ENCODE measurements at regions not wholly inside any gene's neighbourhood (a gene's known extent, or its start where the extent isn't known, plus 50 kb on each side); places are given as distances from the start of the nearest gene placed in this dataset. TPM values are rescaled to one million over a fixed set of nuclear protein-coding genes. Genes with fewer than 3 reads are reported as not detected.

GRCh38 chr22:25514436-25515180 lies 49.9 kb upstream of the GRK3 start:
- no peaks in the 10 kb centered on the region for H3K4me1 ChIP-seq (ENCODE audit: insufficient read depth, low read length, poor library complexity, severe bottlenecking)
- POLR2A ChIA-PET = interaction anchor here (0.7 kb wide), 1 partner anchor 65 kb away, joined by 3 read pairs; no protein-coding TSS in a partner anchor
- no peak for DNase-seq (ENCODE audit: low spot score)
- BruUV-seq (replicated peaks) = no TSS peak
- intact Hi-C loops (cut with micrococcal nuclease; ENCODE audit: unreplicated experiment) = no loop called here
- no peak overlapping the region for H2AFZ ChIP-seq (ENCODE audit: low read length)
- TF ChIP-seq EZH2phosphoT487 (IDR thresholded peaks at IDR 0.05; ENCODE audit: borderline replicate concordance, low read depth, low read length) (no peak), CTCF (conservative IDR thresholded peaks at IDR 0.05; ENCODE audit: low read length) (no peak)
- no peak overlapping the region for H3K4me3 ChIP-seq (ENCODE audit: low read depth, low read length, poor library complexity, severe bottlenecking)
- no peaks in the 10 kb centered on the region for H3K79me2 ChIP-seq (ENCODE audit: insufficient read depth, low read depth, low read length)
- H3K36me3 ChIP-seq (ENCODE audit: insufficient read depth, low read length) = peaks cover 7% of the 10 kb centered on the region
- H4K20me1 ChIP-seq (ENCODE audit: insufficient read depth, low read length) = no peaks in the 10 kb centered on the region
- no peak overlapping the region for H3K27ac ChIP-seq (ENCODE audit: low read depth, low read length, poor library complexity, severe bottlenecking)
- H3K9me2 ChIP-seq (ENCODE audit: insufficient read depth, low read length) = no peaks in the 10 kb centered on the region
- CTCF ChIA-PET (ENCODE audit: unreplicated experiment) = no interaction called here
- no peaks in the 10 kb centered on the region for H3K9me3 ChIP-seq (ENCODE audit: low read length)
- no peak overlapping the region for H3K4me2 ChIP-seq (ENCODE audit: low read length)

Small RNA genes lying in the stretch of these regions (microRNA-seq; reads per million reads assigned to microRNA genes)
- gene MIR6817 (ENCODE audit: borderline replicate concordance) = not detected

Small RNA genes lying in the stretch of these regions (small RNA-seq; reads per million reads assigned to genes)
- gene IGLL3P = not detected
- gene MIR6817 = not detected

All from OCI-LY7 (cell line).